GM19351 (cell line): ENCODE measurements at regions not wholly inside any gene's neighbourhood (a gene's known extent, or its start where the extent isn't known, plus 50 kb on each side); places are given as distances from the start of the nearest gene placed in this dataset.

Experiments
- ATAC-seq: cut with Tn5 transposase; IDR thresholded peaks from one replicate; pipeline ENCODE4 v1.9.1; 2021; ENCODE audit warnings: mild to moderate bottlenecking, moderate library complexity; ENCODE audit not compliant: unreplicated experiment

- no peak for ATAC-seq
Measured at GRCh38 chr1:216830424-216831210, 107.4 kb upstream of the ESRRG start.

- no peak for ATAC-seq
Measured at GRCh38 chr1:216827251-216827650, 104.0 kb upstream of the ESRRG start.

- ATAC-seq = no peak
Measured at GRCh38 chr1:216826646-216827045, 103.4 kb upstream of the ESRRG start.

- no peak for ATAC-seq
Measured at GRCh38 chr1:216826214-216826613, 103.0 kb upstream of the ESRRG start.

- ATAC-seq = no peak
Measured at GRCh38 chr1:216825557-216825956, 102.3 kb upstream of the ESRRG start.

GRCh38 chr1:216824511-216824910, 101.3 kb upstream of the ESRRG start:
- no peak for ATAC-seq

- ATAC-seq = no peak
Measured at GRCh38 chr1:216823731-216824130, 100.5 kb upstream of the ESRRG start.

- ATAC-seq = no peak
Measured at GRCh38 chr1:216822480-216822879, 99.3 kb upstream of the ESRRG start.

GRCh38 chr1:216820345-216820744, 97.1 kb upstream of the ESRRG start:
- ATAC-seq = no peak

- no peak for ATAC-seq
Measured at GRCh38 chr1:216818284-216818683, 95.1 kb upstream of the ESRRG start.

GRCh38 chr1:216815260-216816131, 92.3 kb upstream of the ESRRG start:
- no peak for ATAC-seq

GRCh38 chr1:216814576-216815259, 91.5 kb upstream of the ESRRG start:
- ATAC-seq = no peak

GRCh38 chr1:216812966-216813365, 89.7 kb upstream of the ESRRG start:
- no peak for ATAC-seq

GRCh38 chr1:216809649-216810048, 86.4 kb upstream of the ESRRG start:
- no peak for ATAC-seq

- no peak for ATAC-seq
Measured at GRCh38 chr1:216807696-216808095, 84.5 kb upstream of the ESRRG start.

GRCh38 chr1:216805953-216806352, 82.7 kb upstream of the ESRRG start:
- ATAC-seq = no peak

GRCh38 chr1:216805233-216805632, 82.0 kb upstream of the ESRRG start:
- no peak for ATAC-seq

- no peak for ATAC-seq
Measured at GRCh38 chr1:216804111-216804510, 80.9 kb upstream of the ESRRG start.

- ATAC-seq = no peak
Measured at GRCh38 chr1:216794586-216794985, 71.4 kb upstream of the ESRRG start.

- ATAC-seq = no peak
Measured at GRCh38 chr1:216793973-216794372, 70.7 kb upstream of the ESRRG start.

- no peak for ATAC-seq
Measured at GRCh38 chr1:216793303-216793702, 70.1 kb upstream of the ESRRG start.
